Limb (tissue), 2 donors: ENCODE measurements at regions not wholly inside any gene's neighbourhood (a gene's known extent, or its start where the extent isn't known, plus 50 kb on each side); places are given as distances from the start of the nearest gene placed in this dataset.
"Not testable (repeated sequence)": the region's sequence is repeated elsewhere in the genome, so short reads cannot be mapped to it uniquely, and the experiment has no call there.

Experiments used
- DNase-seq, 2 donors: peaks; one replicate each; pipeline ENCODE4 v3.0.0-alpha.2; 2016; ENCODE audit errors: extremely low spot score in 2 of 2

- DNase-seq = no peak
These were observed 586.8 kb downstream of the DSC3 start for GRCh38 chr18:30455741-30456140.

DNA sequence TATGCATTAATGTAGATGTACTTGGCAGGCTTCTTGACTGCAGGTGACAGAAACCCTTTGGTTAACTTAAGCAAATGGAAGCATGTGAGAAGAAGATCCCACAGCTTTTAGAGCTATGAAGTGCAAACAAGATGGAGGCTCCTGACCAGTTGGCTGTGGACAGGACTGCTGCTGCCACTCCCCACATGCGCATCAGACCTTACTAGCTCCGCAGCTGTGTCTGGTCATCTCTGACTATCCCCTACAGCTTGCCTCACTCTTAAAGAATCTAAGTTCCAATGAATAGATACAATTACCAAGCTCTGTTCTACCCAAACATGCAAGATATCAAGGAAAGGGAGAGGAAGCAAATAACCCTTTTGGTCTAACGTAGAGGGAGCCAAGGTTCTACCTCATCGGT lies 587.6 kb downstream of the DSC3 start:
- DNase-seq = no peak

DNA sequence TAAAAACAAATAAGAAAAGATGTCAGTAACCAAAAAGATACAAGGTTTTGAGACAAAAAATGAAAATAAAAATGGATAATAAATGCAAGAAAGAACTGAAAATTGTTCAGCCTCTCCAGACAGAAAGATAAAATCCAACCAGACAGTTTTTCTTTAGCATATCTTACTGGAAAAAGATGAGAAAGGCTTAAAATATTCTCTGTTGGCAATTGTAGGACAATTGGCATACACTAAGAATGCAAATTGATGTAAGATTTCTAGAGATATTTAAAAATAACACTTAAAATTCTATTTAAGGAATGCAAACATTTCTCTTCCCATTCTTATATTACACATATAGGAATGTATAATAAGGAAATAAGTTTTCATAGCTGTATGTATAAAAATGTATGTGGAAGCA lies 590.6 kb downstream of the DSC3 start:
- DNase-seq = no peak

GRCh38 chr18:30450927-30451326 lies 591.6 kb downstream of the DSC3 start:
- DNase-seq = no peak

DNA sequence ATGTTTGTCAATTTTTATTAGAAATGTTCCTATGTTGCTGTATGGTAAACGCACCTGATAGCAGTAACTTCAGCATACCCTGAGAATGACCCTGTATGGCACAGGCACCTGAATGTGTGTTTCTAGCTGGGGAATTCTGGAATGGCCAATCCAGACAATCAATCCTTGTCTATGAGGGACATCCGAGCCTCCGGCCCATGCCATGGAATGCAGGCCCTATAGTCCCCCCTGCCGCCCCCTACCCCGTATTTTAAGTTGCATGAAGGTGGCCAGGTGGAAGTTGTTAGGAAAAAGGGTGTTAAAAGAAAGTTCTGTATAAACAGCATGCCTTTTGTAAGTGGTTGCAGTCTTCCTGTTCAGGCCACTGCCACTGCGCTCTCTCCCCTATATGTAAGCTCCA lies 595.9 kb downstream of the DSC3 start:
- no peak for DNase-seq

DNA sequence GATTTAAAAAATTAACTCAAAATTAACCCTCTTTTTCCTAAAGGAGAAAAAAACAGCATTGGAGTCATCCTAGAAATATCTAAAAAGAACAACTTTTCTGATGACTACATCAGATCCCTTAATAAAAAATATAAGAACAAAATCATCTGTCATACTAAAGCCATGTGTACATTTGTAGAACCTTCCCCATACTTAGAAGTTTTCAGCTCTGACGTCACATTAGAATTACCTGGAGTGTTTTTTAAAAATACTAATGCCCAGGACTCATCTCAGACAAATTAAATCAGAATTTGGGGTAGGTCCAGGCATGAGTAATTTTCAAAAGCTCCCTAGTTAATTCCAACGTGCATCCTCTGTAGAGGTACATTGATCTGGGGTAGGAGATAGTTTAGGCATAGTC lies 598.0 kb downstream of the DSC3 start:
- no peak for DNase-seq

- DNase-seq = no peak
These were observed 602.2 kb downstream of the DSC3 start for GRCh38 chr18:30440351-30440750.

GRCh38 chr18:30439174-30439573 lies 603.4 kb downstream of the DSC3 start:
- DNase-seq = no peak

GRCh38 chr18:30432349-30432748 lies 610.2 kb downstream of the DSC3 start:
- DNase-seq = no peak

- DNase-seq = not testable (repeated sequence)
These were observed 623.1 kb downstream of the DSC3 start for GRCh38 chr18:30419399-30419798.

- DNase-seq = no peak
These were observed 626.6 kb downstream of the DSC3 start for GRCh38 chr18:30415903-30416302.

GRCh38 chr18:30409120-30409519 lies 633.4 kb downstream of the DSC3 start:
- DNase-seq = no peak

DNA sequence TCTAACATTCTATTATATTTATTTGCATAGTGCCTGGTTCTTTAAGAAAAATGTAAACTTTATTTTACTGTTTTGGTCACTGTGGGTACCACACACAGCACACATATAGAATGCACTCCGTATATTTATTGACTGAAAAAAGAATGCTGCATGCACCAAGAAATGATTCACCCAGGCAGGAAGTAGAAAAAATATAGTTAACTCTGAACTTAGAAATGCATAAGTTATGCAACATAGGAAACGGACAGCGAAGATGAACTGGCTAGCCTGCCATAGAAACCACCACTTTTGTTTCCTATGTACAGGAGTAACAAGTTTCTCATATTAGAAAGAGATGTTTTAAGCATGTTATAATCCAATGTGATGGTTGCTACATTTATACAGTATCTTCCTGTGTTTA lies 635.8 kb downstream of the DSC3 start:
- DNase-seq = no peak

GRCh38 chr18:30405038-30405437 lies 637.5 kb downstream of the DSC3 start:
- DNase-seq = no peak

DNA sequence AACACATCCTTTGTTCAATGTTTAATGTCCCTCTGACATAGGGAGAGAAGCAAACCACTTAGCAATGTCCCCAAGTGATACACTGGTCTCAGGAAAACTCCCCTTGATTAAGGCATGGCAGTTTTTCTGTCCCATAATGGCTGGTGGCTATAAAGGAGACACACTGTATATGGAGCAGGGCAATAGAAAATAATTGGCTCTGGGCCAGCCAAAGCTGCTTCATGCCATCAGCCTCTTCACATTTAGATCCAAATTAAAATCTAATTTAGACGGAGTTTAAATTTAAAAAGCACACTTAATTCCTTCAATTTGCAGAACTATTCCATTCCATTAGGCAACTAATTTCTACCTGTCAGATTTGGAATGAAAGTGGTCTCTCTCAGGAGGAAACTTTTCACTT lies 638.1 kb downstream of the DSC3 start:
- no peak for DNase-seq

GRCh38 chr18:30403278-30403677 lies 639.3 kb downstream of the DSC3 start:
- DNase-seq = no peak

- DNase-seq = no peak
These were observed 655.1 kb downstream of the DSC3 start for GRCh38 chr18:30387401-30387800.

DNA sequence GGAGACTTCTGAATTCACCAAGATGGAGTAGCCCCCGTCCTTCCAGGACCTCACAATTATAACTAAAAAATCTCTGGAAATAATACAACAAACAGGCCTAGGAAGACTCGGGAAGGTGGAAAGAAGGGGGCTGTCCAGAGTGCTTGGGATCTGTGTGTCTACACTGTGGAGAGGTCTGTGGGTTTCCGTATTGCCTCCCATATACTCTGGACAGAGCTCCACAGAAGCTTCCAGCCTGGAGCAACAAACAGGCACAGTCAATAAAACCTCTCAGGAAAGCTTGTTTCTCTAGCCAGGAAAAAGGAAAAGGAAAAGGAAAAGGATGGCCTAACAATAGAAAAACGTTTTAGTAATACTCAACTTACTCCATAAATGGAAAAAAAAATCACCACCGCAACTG lies 655.9 kb downstream of the DSC3 start:
- DNase-seq = no peak

DNA sequence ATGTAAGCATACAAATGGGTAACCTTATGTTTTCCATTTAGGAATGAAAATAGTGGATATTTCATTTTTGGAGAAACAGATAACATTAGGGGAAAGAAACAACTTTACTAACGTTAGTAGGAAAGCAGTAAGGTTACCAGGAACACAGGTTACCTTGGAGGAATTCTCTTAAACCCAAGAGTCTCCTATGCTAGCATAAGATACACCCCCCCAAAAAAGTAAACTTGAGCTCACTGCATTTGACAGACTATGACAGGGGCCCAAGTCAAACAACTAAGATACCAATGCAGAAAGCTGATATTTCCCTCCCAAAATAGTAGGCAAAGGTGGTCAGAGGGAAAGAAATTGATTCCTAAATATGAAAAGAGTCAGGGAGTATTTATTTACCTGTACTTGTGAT lies 656.9 kb downstream of the DSC3 start:
- no peak for DNase-seq

DNA sequence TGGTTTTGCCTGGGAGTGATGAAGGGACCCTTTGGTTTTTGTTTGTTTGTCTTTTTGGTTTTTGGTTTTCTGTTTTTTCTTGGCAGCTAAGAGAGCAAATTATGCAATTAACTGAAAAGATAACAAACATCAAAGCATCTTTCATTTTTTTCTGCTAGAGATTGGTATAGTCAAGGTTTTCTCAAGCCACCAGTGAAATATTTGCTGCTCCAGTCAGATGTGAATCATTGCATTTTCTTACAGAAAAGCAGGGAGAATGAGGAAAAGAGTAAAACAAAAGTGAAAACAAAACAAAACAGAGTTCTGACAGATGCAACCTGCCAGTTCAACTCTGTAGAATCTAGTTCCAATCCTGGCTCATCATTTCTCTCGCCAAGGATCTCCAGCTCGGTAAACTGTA lies 660.7 kb downstream of the DSC3 start:
- DNase-seq = no peak

DNA sequence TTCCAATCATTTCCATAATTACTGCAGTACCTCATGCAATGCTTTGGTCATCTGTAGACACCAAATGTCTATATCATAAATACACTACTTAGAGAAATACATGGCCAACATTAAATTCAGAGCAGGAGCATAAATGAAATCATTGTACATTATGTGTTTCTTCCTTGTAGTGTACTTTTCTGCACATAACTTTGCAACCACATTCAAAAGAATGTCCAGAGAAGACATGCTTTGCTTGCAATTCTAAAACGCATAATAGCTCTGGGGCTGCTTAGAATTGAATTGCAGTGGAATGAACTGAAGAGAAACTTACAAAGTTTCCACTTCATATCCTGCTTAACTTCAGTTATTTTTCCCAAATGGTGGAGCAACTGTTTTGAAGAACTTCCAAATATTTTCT lies 664.4 kb downstream of the DSC3 start:
- DNase-seq = no peak

DNA sequence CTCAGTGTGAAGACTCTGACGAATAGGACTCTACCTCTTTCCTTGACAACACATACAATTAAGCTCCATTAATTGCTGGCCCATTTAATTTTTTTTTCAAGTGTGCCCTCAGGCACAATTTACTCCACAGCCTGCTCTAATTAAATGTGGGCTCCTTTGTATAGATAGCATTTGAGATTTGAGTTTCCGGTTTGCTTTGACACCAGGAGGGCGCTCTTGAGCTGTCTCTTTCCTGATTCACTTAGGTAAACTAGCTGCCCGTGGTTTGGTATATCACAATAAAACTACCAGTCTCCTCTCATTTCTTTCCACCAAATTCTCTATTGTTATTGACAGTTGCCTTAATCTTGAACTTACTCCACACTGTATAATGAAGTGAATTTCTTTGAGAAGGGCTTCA lies 666.0 kb downstream of the DSC3 start:
- no peak for DNase-seq

DNA sequence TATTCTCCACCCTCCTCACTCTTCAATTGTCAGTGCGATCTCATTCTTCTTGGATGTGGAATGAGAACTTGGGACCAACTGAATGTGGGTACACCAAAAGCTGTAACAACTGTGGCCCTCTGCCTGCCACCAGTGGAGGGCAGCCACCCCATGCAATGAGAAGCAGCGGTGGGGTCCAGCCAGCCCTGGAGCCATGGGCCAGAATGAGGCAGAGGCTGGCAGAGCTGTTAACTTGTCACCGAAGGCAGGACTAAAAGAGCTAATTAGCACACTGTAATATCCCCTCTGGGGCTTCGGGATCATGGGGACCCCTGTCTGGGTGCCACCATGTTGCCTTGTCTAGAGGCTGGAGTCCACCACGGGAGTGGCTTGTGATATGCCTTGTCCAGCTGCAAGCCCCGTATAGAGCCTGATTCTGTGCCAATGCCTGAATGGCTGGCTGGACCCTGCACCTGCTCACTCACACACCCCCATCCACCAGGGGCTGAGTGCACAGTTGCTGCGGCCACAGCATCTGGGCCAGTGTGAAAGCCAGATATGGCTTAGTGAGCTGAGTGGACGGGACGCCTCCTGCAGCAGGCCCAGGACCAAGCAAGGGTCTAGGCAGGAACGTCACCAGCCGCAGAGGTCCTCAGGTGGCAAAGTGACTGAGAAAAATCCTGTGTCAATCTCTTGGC lies 680.5 kb downstream of the DSC3 start:
- no peak for DNase-seq

DNA sequence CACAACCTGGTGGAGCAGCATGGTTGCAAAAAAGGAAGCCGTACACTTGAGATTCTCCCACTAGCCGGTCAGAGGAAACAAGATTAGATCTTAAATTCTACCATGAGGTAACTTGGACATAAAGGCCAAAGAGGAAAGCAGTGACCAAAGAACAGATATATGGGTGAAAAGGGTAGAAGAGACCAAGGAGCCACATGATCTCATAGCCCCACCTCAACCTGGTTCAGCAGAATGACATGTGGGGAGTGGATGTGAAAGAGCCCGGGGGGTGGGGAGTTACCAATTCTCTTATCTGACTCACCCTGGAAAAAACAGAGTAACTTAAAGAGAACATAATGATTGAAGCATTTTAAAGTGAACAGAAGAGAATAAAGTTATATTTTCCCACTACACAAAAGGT lies 683.0 kb downstream of the DSC3 start:
- no peak for DNase-seq
